Adipose tissue (tissue), 3 donors: ENCODE measurements at regions not wholly inside any gene's neighbourhood (a gene's known extent, or its start where the extent isn't known, plus 50 kb on each side); places are given as distances from the start of the nearest gene placed in this dataset.
"Not testable (repeated sequence)": the region's sequence is repeated elsewhere in the genome, so short reads cannot be mapped to it uniquely, and the experiment has no call there.

Experiments
- H3K27ac ChIP-seq: one replicate; pipeline ENCODE4 v1.5.1; 2013; ENCODE audit warnings: low read depth, low read length
- WGBS, 3 donors: extraction: QIAGEN DNeasy Blood & Tissue Kit; methylation state at CpG; one replicate each; pipeline ENCODE4 v1.1.7; 2013; 5-methylcytosine and 5-hydroxymethylcytosine counted together
- donor health status: healthy with polysubstance abuse.
- donor health status: Bipolar disorder and iron deficiency.
- donor health status: healthy.

DNA sequence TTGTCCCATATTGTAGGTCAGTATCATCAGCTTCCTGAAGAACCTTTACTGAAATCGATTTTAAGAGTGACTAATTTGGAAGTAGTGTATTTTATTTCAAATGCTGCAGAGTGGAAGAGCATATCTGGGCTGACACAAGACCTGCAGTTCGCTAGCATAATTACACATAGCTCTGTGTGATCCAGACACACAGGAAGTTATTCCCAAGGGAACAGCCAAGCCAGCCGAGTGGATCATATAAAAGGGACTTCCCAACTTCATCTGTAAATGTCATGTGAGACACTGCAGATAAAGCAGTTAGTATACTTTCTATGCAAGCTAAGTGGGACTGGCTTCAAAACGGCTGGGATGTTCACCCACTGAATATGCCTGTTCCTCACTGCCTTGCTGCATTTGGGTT is 760.4 kb downstream of the SLITRK1 start:
- H3K27ac ChIP-seq, result no peak overlapping the region
- 52 to 61% (median 55%) methylated on average over 4 of the region's 4 CpGs for WGBS, 3 donors

DNA sequence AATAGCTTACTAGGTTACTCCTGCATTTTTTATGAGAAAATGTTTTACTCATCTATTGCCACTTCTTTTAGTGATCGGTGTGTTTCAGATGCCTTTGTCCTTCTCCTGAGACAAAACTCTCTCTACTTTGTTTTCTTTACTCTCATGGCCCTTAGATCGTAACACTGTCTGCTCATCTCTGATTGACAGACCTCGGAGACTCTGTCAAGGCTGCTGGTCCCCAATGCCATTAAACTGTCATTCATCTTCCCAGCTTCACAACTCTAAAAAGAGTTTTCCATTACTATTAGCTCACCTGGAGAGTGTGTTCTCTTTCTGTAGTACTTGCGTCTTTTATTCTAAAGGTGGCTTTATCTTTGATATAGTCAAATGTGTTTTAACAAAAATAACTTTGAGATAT is 765.2 kb downstream of the SLITRK1 start:
- H3K27ac ChIP-seq, result no peak overlapping the region
- 42 to 78% (median 68%) methylated on average over 4 of the region's 4 CpGs for WGBS, 3 donors

DNA sequence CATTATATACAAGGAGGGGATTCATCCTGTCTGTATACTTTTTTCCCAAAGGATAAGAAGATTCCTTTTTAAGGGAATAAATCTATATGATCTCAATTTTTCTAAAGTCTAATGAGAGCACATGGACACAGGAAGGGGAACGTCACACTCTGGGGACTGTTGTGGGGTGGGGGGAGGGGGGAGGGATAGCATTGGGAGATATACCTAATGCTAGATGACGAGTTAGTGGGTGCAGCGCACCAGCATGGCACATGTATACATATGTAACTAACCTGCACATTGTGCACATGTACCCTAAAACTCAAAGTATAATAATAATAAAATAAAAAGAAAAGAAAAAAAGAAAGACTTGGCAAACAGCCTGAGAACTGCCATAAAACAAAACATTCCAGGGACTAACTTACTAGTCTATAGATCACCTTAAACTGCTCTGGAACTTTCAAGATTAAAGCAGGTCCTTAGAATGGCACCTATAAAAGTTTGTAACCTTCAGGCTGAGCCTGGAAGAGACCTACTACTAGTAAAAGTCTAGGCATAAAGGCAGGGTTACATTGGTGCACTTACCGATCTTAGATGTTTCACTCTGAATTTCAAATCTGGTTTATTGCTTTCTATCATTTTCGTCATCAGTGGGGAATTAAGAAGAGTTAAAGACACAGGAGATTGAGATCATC is 780.6 kb downstream of the SLITRK1 start:
- 68 to 82% (median 77%) methylated on average over 3 of the region's 5 CpGs for WGBS, 3 donors
- not testable (repeated sequence) for H3K27ac ChIP-seq

DNA sequence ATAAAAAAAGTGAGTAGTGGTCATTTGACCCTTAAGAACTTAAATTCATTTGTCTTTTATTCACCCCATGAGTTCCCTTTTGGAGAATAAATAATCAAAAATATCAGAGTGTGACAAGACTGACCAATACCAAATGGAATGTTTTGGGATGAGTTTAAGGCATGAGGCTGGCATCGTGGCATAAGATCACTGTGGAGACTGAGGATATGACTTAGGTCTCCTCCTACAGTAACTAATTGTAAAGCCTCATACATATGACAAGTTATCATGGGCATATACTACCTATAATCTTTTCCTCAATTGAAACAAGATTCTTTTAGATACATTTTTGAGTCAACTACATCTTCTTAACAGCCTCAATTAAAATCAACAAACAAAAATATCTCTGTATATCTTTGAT is 782.0 kb downstream of the SLITRK1 start:
- no peak overlapping the region for H3K27ac ChIP-seq
- WGBS, 3 donors, result 73 to 80% (median 73%) methylated on average over 1 of the region's 1 CpG

DNA sequence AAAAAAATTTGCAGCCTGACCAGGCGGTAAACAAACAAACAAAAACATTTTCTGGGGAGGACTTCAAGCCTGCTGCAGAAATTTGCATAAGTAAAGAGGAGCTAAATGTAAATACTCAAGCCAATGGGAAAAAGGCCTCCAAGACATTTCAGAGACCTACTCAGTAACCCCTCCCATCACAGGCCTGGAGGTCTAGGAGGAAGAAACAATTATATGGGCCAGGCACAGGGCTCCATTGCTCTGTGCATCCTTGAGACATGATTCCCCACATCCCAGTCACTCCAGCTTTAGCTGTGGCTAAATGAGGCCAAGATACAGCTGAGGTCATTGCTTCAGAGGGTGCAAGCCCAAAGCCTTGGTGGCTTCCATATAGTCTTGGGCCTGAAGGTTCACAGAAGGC is 793.4 kb downstream of the SLITRK1 start:
- 40 to 95% (median 93%) methylated on average over 1 of the region's 1 CpG for WGBS, 3 donors

DNA sequence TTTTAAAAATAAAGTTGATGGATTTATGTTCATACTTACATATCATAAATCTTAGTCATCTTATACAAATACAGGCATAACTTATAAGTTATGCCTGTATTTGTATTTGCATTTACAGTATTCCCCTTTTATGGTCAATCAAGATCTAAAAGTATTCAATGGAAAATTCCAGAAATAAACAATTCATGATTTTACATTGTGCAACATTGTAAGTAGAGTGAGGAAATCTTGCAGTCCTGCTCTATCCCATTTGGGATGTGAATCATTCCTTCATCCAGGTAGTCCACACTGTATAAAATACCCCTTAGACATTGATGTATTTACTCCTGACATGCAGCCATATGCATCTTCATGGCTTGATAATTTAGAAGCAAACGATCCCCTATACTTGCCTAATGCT is 795.3 kb downstream of the SLITRK1 start:
- no peak overlapping the region for H3K27ac ChIP-seq
- WGBS, 3 donors, result 82 to 94% (median 88%) methylated on average over 1 of the region's 1 CpG

More for the DNA sequence above, 793.4 kb downstream of the SLITRK1 start:
- no peak overlapping the region for H3K27ac ChIP-seq

DNA sequence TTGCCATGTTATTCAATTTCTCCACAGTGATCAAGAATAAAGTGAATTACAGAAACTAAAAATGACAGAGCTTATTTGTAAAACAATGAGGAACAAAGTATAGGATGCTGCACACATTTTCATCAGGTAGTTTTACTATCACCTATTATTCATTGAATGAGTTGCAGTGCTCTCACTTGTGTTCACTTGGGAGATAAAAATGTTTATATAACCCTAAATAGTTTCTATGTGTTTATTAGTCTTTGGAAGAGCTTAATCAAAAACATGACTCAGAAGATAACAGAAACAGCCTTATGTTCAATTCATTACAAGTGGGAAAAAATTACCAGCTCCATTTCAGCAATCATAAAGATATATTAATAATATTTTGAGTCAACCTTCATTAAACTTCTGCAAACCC is 796.2 kb downstream of the SLITRK1 start:
- H3K27ac ChIP-seq, result no peak overlapping the region

DNA sequence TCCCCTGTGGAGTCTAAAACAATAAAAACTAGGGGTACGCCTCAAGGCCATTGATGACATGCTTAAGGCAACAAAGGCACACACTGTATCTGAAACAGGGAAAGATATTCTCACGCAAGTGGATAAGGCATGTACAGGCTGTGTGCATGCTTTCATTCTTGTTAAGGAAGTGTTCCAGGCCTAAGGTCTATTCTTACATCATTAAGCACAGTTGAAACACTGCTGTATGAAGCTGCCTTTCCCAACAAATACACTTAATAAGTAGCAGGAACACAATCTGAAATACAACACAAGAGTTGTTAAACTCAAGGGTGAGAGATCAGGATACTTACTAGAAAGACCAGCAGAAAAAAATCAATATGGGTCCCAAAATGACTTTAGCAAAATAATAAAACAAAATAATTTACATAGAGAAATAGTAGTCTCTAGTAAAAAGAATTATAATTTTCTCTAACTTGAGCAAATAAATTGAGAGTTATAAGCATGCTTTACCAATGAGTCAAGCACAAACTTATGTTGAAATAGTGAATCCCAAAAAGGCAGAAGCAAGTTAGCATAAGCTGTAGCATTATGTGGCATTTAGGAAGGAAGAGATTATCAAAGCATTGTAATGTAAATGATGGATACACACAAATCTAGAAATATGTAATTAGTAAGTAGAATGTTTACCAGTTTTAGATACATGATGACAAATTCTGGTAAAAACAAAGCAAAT is 796.9 kb downstream of the SLITRK1 start:
- H3K27ac ChIP-seq, result no peak overlapping the region
- 86 to 93% (median 90%) methylated on average over 2 of the region's 2 CpGs for WGBS, 3 donors

DNA sequence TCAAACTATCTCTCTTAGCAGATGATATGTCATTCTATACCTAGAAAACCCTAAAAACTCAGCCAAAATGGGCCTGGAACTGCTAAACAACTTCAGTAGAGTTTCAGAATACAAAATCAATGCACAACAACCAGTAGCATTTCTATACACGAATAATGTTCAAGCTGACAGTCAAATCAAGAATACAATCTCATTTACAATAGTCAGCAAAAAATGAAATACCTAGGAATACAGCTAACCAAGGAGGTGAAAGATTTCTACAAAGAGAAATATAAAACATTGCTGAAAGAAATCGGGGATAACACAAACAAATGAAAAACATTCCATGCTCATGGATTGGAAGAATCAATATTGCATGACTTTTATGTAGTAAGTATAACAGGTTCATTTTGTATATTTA is 804.8 kb downstream of the SLITRK1 start:
- WGBS, 3 donors, result 69 to 75% (median 71%) methylated on average over 2 of the region's 2 CpGs
- H3K27ac ChIP-seq, result no peak overlapping the region

DNA sequence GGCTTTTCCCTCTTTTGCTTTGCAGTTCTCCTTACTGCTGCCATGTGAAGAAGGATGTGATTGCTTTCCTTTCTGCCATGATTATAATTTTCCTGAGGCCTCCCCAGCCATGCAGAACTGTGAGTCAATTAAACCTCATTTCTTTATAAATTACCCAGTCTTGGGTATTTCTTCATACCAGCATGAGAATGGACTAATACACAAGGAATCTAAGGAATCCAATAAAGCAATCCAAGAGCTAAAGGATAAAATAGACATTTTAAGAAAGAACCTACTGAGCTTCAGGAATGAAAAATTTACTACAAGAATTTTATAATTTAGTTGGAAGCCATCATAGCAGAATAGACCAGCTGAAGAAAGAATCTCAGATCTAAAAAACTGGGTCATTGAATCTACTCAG is 808.3 kb downstream of the SLITRK1 start:
- not testable (repeated sequence) for H3K27ac ChIP-seq

DNA sequence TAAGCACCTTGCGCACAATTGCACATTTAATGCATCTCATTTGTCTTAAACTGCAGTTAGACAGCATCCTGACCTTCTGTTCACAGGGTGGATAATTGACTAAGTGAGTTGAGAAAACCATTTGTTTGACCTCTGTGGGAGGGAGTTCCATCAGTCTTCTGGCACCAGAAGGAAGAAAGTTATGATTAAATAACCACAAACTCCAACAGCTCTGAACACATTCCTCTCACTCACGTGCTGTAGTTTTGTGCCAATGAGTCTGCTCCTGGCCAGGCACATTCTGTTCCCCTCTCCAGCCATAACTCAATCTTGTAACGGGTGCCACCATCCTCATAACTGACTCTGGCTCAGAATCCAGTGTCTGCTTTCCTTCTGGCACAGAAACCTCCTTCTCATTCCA is 817.2 kb downstream of the SLITRK1 start:
- H3K27ac ChIP-seq, result no peak overlapping the region
- 38 to 48% (median 41%) methylated on average over 3 of the region's 3 CpGs for WGBS, 3 donors

DNA sequence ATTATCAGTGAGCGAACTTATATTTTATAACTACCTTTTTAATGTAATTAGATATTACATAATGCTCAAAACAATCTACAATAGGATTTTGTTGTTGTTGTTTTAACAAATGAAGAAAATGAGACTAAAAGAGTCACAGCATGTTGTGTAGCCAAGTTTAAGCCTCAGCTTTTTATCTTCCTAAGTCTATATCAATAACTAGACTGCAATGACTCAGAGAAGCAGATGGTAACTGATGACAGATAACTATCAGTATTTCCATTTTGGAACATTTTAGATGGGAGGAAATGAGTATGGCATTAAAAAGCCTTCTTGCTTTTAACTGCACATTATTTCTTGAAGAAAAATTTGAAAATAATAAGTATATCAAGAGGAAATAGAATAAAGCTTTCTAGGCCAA is 825.2 kb downstream of the SLITRK1 start:
- 82 to 97% (median 85%) methylated on average over 1 of the region's 1 CpG for WGBS, 3 donors
- H3K27ac ChIP-seq, result no peak overlapping the region

DNA sequence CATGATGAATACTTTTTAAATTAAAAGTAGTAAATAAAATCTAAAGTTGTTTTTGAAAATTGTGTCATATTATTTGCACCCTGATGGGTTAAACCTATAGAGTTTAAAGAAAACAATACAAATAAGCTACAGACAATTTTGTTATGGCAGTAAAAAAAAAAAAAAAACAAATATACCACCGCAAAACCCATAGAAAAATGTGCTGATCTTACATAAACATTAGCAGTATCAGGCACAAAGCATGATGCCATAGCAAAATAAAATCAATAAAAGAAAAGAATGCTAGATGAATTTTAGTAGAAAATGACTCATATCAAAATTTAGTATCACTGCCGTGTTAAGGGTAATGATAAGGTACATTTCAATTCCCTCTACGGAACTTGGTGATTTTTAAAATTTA is 826.0 kb downstream of the SLITRK1 start:
- 91 to 93% (median 91%) methylated on average over 3 of the region's 3 CpGs for WGBS, 3 donors
- H3K27ac ChIP-seq, result no peak overlapping the region

DNA sequence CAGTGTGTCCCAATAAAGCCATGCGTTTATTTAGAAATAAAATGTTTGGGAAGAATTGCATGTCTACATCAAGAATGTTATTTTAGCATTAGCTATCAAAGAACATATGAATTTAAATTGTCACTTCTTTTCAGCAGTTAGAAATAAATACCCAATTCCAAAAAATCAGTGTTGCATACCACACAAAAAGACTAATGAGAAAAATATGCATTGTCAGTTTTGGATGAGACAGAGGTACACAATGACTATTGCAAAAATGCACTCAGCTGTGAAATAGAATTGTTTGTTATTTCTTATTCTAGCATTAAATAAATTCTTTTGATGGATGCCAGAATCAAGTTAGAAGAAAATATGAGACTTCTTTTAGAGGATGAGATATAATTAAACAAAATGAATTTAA is 833.9 kb downstream of the SLITRK1 start:
- 84 to 86% (median 86%) methylated on average over 1 of the region's 1 CpG for WGBS, 3 donors
- no peak overlapping the region for H3K27ac ChIP-seq

DNA sequence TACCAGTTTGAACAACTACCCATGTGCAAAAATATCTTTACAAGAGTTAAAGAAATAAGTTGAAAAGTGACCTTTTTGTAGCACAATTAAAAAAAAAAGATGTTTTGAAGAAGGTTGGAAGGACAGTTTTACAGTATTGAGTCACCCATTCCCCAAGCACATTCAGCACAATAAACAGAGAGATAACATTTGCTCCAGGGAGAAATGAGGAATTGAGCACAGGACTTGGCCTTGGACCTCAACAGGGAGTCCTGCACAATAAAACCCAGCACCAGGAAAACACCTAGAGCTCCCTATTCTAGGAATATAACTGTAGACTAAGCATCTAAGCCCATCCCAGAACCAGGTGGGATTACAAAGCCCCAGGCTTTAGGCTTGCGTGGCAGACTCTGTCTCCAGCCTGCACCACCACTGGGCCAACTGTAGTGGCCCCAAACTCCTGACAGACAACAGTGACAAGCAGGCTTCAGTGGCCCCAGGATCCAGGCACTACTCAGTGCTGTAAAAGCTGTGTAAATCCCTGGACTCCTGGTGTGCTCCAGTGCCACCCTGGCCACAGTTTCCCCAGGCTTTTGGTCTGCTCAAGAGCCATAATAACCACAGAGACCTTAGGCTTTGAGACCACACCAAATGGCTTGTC is 857.2 kb downstream of the SLITRK1 start:
- no peak overlapping the region for H3K27ac ChIP-seq
- 84 to 91% (median 85%) methylated on average over 1 of the region's 1 CpG for WGBS, 3 donors

DNA sequence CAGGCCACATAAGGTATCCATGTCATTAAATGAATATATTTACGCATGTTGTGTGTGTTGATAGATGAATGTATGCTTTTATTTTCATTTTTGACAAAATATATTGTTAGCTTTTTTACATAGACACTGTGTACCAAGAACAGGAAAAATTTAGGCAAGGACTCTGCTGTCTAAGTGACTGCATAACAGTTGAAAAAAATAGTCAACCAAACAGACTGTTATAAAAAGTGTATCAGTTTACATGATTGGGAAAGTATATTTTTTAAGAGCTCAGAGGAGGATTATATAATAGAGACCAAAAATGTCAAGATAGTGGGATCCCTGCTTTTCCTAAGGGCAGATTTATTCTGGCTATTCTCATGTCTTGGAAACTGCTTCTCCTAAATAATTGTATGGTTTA is 858.0 kb downstream of the SLITRK1 start:
- 83 to 91% (median 84%) methylated on average over 1 of the region's 1 CpG for WGBS, 3 donors

DNA sequence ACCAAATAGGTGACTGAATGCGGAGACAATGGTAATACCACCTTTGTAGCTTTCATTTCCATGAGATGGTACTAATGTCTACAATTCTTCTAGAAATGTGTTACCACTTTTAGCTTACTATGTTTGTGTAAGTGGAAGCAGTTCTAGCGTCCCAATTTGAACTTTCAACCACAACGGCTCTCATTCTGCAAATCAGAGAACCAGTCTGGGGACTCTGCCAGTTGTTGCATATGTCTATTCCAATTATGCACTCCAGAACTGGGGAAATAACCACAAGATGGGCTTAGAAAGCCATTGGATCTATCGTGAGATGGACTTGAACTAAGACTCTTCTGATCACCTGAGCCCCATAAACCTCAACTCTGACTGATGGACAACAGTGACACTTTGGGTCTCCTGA is 862.3 kb downstream of the SLITRK1 start:
- H3K27ac ChIP-seq, result no peak overlapping the region
- 69 to 80% (median 74%) methylated on average over 4 of the region's 4 CpGs for WGBS, 3 donors

More for the DNA sequence above, 858.0 kb downstream of the SLITRK1 start:
- no peak overlapping the region for H3K27ac ChIP-seq

DNA sequence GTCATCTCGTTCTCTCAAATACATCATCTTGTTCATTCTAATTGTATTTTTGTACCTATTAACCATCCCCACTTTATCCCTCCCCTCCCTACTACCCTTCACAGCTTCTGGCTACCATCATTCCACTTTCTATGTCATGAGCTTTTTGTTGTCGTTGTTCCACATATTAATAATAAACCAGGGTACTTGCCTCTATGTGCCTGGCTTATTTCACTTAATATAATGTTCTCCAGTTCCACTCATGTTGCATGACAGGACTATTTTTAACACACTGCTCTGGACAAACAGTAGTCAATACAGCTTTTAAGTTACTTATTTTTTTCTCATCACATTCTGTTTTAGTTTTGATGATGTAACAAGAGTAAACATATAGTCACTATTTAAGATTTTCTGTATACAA is 872.3 kb downstream of the SLITRK1 start:
- H3K27ac ChIP-seq, result no peak overlapping the region
- WGBS, 3 donors, result 41 to 60% (median 54%) methylated on average over 2 of the region's 2 CpGs

DNA sequence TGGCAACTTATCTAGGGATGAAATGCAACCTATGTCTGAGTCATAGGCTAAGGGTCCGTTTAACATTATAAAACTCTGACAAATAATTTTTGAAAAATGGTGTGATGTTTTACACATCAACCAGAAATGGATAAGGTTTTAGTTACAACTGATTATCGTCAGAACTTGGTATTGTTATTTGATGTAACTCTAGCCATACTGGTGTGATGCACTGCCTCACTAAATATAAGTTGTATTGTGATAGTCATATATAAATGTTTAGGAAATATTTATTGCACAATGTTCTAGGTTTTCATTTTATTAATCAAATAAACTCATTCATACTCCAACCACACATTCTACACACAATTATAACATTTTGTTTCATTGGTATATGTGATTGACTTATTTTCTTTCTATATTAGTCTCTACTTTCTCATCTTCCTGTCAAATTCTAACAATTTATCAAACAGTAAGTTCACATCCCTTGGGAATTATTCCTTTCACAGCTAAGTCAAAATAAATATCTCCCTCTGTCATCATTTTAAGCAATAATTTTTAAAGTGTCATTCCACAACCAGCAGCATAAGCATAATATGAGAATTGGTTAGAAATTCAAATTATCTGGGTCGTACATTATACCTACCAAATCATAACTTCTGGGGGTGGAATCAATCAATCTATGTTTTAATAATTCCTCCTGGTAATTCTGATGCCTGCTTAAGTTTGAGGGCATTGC is 873.9 kb downstream of the SLITRK1 start:
- H3K27ac ChIP-seq, result no peak overlapping the region
- WGBS, 3 donors, result 55 to 66% (median 66%) methylated on average over 3 of the region's 3 CpGs
